ENCODE measurements at regions not wholly inside any gene's neighbourhood (a gene's known extent, or its start where the extent isn't known, plus 50 kb on each side); places are given as distances from the start of the nearest gene placed in this dataset.
A peak's percentile ranks its signal among the peaks of the same experiment; 100 is the strongest.

GRCh38 chr1:60461925-60462595, 388.5 kb upstream of the C1orf87 start:
- DNase-seq, result no peak
- 80% methylated on average over 5 of the region's 5 CpGs for WGBS
- Histone ChIP-seq H3K4me3 (ENCODE audit: low read length) (no peak overlapping the region), H3K9me3 (ENCODE audit: control insufficient read depth, low read length) (no peaks in the 10 kb centered on the region), H3K4me1 (ENCODE audit: control insufficient read depth, insufficient read depth, low read length) (no peaks in the 10 kb centered on the region), H3K27ac (ENCODE audit: low read length) (no peak overlapping the region), H3K27me3 (ENCODE audit: control insufficient read depth, insufficient read depth) (no peaks in the 10 kb centered on the region)
- intact Hi-C loops (cut with DNase I), result no loop called here
- no peak for ATAC-seq

GRCh38 chr1:60458111-60458510, 384.5 kb upstream of the C1orf87 start:
- DNase-seq, result no peak
- intact Hi-C loops (cut with DNase I), result no loop called here

GRCh38 chr1:60449876-60450275, 376.3 kb upstream of the C1orf87 start:
- Histone ChIP-seq H3K27me3 (ENCODE audit: control insufficient read depth, insufficient read depth) (no peaks in the 10 kb centered on the region), H3K27ac (ENCODE audit: low read length) (no peak overlapping the region), H3K4me1 (ENCODE audit: control insufficient read depth, insufficient read depth, low read length) (no peaks in the 10 kb centered on the region), H3K9me3 (ENCODE audit: control insufficient read depth, low read length) (no peaks in the 10 kb centered on the region), H3K4me3 (ENCODE audit: low read length) (no peak overlapping the region)
- 73% methylated on average over 1 of the region's 1 CpG for WGBS
- ATAC-seq (no peak), DNase-seq (no peak)
- intact Hi-C loops (cut with DNase I), result no loop called here

More at GRCh38 chr1:60458111-60458510, 384.5 kb upstream of the C1orf87 start:
- Histone ChIP-seq H3K27ac (ENCODE audit: low read length) (no peak overlapping the region), H3K9me3 (ENCODE audit: control insufficient read depth, low read length) (no peaks in the 10 kb centered on the region), H3K27me3 (ENCODE audit: control insufficient read depth, insufficient read depth) (no peaks in the 10 kb centered on the region), H3K4me3 (ENCODE audit: low read length) (no peak overlapping the region), H3K4me1 (ENCODE audit: control insufficient read depth, insufficient read depth, low read length) (no peaks in the 10 kb centered on the region)
- WGBS, result 70% methylated on average over 1 of the region's 1 CpG
- no peak for ATAC-seq

GRCh38 chr1:60448850-60449249, 375.3 kb upstream of the C1orf87 start:
- intact Hi-C loops (cut with DNase I), result no loop called here
- DNase-seq (no peak), ATAC-seq (no peak)

GRCh38 chr1:60444680-60445079, 371.1 kb upstream of the C1orf87 start:
- no peak for ATAC-seq
- intact Hi-C loops (cut with DNase I), result no loop called here

More at GRCh38 chr1:60448850-60449249, 375.3 kb upstream of the C1orf87 start:
- no peaks in the 10 kb centered on the region for H3K27me3 ChIP-seq (ENCODE audit: control insufficient read depth, insufficient read depth)
- H3K4me3 ChIP-seq (ENCODE audit: low read length), result no peak overlapping the region
- 63% methylated on average over 1 of the region's 1 CpG for WGBS
- no peaks in the 10 kb centered on the region for H3K9me3 ChIP-seq (ENCODE audit: control insufficient read depth, low read length)
- H3K4me1 ChIP-seq (ENCODE audit: control insufficient read depth, insufficient read depth, low read length), result no peaks in the 10 kb centered on the region
- H3K27ac ChIP-seq (ENCODE audit: low read length), result no peak overlapping the region

GRCh38 chr1:60436186-60436585, 362.6 kb upstream of the C1orf87 start:
- WGBS, result 80% methylated on average over 2 of the region's 2 CpGs
- no peak overlapping the region for H3K27ac ChIP-seq (ENCODE audit: low read length)
- H3K9me3 ChIP-seq (ENCODE audit: control insufficient read depth, low read length), result no peaks in the 10 kb centered on the region
- H3K4me1 ChIP-seq (ENCODE audit: control insufficient read depth, insufficient read depth, low read length), result no peaks in the 10 kb centered on the region
- intact Hi-C loops (cut with DNase I), result no loop called here
- H3K27me3 ChIP-seq (ENCODE audit: control insufficient read depth, insufficient read depth), result no peaks in the 10 kb centered on the region
- no peak for DNase-seq
- H3K4me3 ChIP-seq (ENCODE audit: low read length), result no peak overlapping the region
- no peak for ATAC-seq

More at GRCh38 chr1:60444680-60445079, 371.1 kb upstream of the C1orf87 start:
- Histone ChIP-seq H3K27ac (ENCODE audit: low read length) (no peak overlapping the region), H3K4me3 (ENCODE audit: low read length) (no peak overlapping the region), H3K9me3 (ENCODE audit: control insufficient read depth, low read length) (no peaks in the 10 kb centered on the region), H3K4me1 (ENCODE audit: control insufficient read depth, insufficient read depth, low read length) (no peaks in the 10 kb centered on the region), H3K27me3 (ENCODE audit: control insufficient read depth, insufficient read depth) (no peaks in the 10 kb centered on the region)
- no peak for DNase-seq
- WGBS, result 84% methylated on average over 1 of the region's 1 CpG

- intact Hi-C loops (cut with DNase I), result no loop called here
- 86% methylated on average over 2 of the region's 2 CpGs for WGBS
- Histone ChIP-seq H3K27me3 (ENCODE audit: control insufficient read depth, insufficient read depth) (no peaks in the 10 kb centered on the region), H3K27ac (ENCODE audit: low read length) (no peak overlapping the region), H3K4me1 (ENCODE audit: control insufficient read depth, insufficient read depth, low read length) (no peaks in the 10 kb centered on the region), H3K9me3 (ENCODE audit: control insufficient read depth, low read length) (no peaks in the 10 kb centered on the region), H3K4me3 (ENCODE audit: low read length) (no peak overlapping the region)
- DNase-seq, result no peak
- no peak for ATAC-seq
Observed at GRCh38 chr1:60431593-60431992, 358.0 kb upstream of the C1orf87 start.

- intact Hi-C loops (cut with DNase I), result no loop called here
- Histone ChIP-seq H3K4me1 (ENCODE audit: control insufficient read depth, insufficient read depth, low read length) (no peaks in the 10 kb centered on the region), H3K27me3 (ENCODE audit: control insufficient read depth, insufficient read depth) (no peaks in the 10 kb centered on the region), H3K4me3 (ENCODE audit: low read length) (no peak overlapping the region), H3K27ac (ENCODE audit: low read length) (no peak overlapping the region), H3K9me3 (ENCODE audit: control insufficient read depth, low read length) (no peaks in the 10 kb centered on the region)
- WGBS, result 72% methylated on average over 2 of the region's 2 CpGs
- ATAC-seq (no peak), DNase-seq (no peak)
Observed at GRCh38 chr1:60430375-60430774, 356.8 kb upstream of the C1orf87 start.

- H3K27ac ChIP-seq (ENCODE audit: low read length), result no peak overlapping the region
- ATAC-seq, result no peak
- WGBS, result 71% methylated on average over 4 of the region's 4 CpGs
Observed at GRCh38 chr1:60428127-60428526, 354.6 kb upstream of the C1orf87 start.

GRCh38 chr1:60427701-60428100, 354.1 kb upstream of the C1orf87 start:
- Histone ChIP-seq H3K9me3 (ENCODE audit: control insufficient read depth, low read length) (no peaks in the 10 kb centered on the region), H3K4me1 (ENCODE audit: control insufficient read depth, insufficient read depth, low read length) (no peaks in the 10 kb centered on the region), H3K27me3 (ENCODE audit: control insufficient read depth, insufficient read depth) (no peaks in the 10 kb centered on the region), H3K27ac (ENCODE audit: low read length) (no peak overlapping the region), H3K4me3 (ENCODE audit: low read length) (no peak overlapping the region)
- DNase-seq, result no peak
- intact Hi-C loops (cut with DNase I), result no loop called here
- no peak for ATAC-seq
- 88% methylated on average over 2 of the region's 2 CpGs for WGBS

More at GRCh38 chr1:60428127-60428526, 354.6 kb upstream of the C1orf87 start:
- no peaks in the 10 kb centered on the region for H3K27me3 ChIP-seq (ENCODE audit: control insufficient read depth, insufficient read depth)
- intact Hi-C loops (cut with DNase I), result no loop called here
- DNase-seq, result no peak
- no peak overlapping the region for H3K4me3 ChIP-seq (ENCODE audit: low read length)
- no peaks in the 10 kb centered on the region for H3K4me1 ChIP-seq (ENCODE audit: control insufficient read depth, insufficient read depth, low read length)
- no peaks in the 10 kb centered on the region for H3K9me3 ChIP-seq (ENCODE audit: control insufficient read depth, low read length)

GRCh38 chr1:60427194-60427593, 353.6 kb upstream of the C1orf87 start:
- H3K4me1 ChIP-seq (ENCODE audit: control insufficient read depth, insufficient read depth, low read length), result no peaks in the 10 kb centered on the region
- H3K27ac ChIP-seq (ENCODE audit: low read length), result no peak overlapping the region
- H3K4me3 ChIP-seq (ENCODE audit: low read length), result no peak overlapping the region
- WGBS, result 76% methylated on average over 4 of the region's 4 CpGs
- peak; percentile 47 to 58 for ATAC-seq
- intact Hi-C loops (cut with DNase I), result no loop called here
- H3K9me3 ChIP-seq (ENCODE audit: control insufficient read depth, low read length), result no peaks in the 10 kb centered on the region
- H3K27me3 ChIP-seq (ENCODE audit: control insufficient read depth, insufficient read depth), result no peaks in the 10 kb centered on the region
- no peak for DNase-seq

GRCh38 chr1:60425528-60425927, 352.0 kb upstream of the C1orf87 start:
- WGBS, result 73% methylated on average over 1 of the region's 1 CpG
- no peak overlapping the region for H3K4me3 ChIP-seq (ENCODE audit: low read length)
- intact Hi-C loops (cut with DNase I), result no loop called here
- DNase-seq (no peak), ATAC-seq (no peak)
- no peaks in the 10 kb centered on the region for H3K4me1 ChIP-seq (ENCODE audit: control insufficient read depth, insufficient read depth, low read length)
- no peaks in the 10 kb centered on the region for H3K27me3 ChIP-seq (ENCODE audit: control insufficient read depth, insufficient read depth)
- H3K9me3 ChIP-seq (ENCODE audit: control insufficient read depth, low read length), result no peaks in the 10 kb centered on the region
- H3K27ac ChIP-seq (ENCODE audit: low read length), result no peak overlapping the region
